OCI-LY3 (cell line): ENCODE measurements at regions not wholly inside any gene's neighbourhood (a gene's known extent, or its start where the extent isn't known, plus 50 kb on each side); places are given as distances from the start of the nearest gene placed in this dataset.

Experiments used
- EZH2phosphoT487 ChIP-seq: fragments of 200-600 bp; shearing (Covaris generic); IDR thresholded peaks from 2 replicates; pipeline ENCODE4 v1.6.1; 2018; ENCODE audit warnings: antibody characterized with exemption, mixed run types, low read depth
- TF ChIP-seq, protein P1 (sequence below): fragments of 200-600, 300-600 bp; sonication (generic); IDR thresholded peaks from 2 replicates; pipeline ENCODE4 v1.5.1; 2014; ENCODE audit warnings: antibody characterized with exemption, low read length, low read depth

GRCh38 chr5:19258686-19259085 lies 729.3 kb downstream of the CDH18 start:
- TF ChIP-seq, protein P1, sequence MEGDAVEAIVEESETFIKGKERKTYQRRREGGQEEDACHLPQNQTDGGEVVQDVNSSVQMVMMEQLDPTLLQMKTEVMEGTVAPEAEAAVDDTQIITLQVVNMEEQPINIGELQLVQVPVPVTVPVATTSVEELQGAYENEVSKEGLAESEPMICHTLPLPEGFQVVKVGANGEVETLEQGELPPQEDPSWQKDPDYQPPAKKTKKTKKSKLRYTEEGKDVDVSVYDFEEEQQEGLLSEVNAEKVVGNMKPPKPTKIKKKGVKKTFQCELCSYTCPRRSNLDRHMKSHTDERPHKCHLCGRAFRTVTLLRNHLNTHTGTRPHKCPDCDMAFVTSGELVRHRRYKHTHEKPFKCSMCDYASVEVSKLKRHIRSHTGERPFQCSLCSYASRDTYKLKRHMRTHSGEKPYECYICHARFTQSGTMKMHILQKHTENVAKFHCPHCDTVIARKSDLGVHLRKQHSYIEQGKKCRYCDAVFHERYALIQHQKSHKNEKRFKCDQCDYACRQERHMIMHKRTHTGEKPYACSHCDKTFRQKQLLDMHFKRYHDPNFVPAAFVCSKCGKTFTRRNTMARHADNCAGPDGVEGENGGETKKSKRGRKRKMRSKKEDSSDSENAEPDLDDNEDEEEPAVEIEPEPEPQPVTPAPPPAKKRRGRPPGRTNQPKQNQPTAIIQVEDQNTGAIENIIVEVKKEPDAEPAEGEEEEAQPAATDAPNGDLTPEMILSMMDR = no peak
- TF ChIP-seq EZH2phosphoT487 = no peak
